ENCODE measurements at regions not wholly inside any gene's neighbourhood (a gene's known extent, or its start where the extent isn't known, plus 50 kb on each side); places are given as distances from the start of the nearest gene placed in this dataset.

DNA sequence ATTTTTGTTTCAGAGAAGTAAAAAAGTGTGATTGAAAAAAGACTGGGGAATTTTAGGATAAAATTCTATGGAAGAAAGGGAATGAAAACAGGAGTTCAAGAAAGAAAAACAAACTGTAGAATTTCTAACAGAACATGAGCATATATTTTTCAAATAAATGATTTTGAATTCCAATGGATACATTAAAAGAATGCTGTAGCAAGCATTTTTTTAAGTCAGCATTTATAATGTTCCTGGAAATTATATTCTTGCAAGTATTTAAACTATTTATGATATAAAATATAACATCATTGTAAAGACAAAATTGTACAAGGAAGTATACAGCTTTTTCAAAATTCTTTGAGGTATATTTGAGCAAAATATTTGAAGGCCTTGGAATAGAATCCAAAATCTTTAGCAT is 450.7 kb downstream of the AEBP2 start:
- TF ChIP-seq FOXM1 (IDR thresholded peaks at IDR 0.05; ENCODE audit: low read depth) = no peak
- no peak for TF ChIP-seq FOXM1 (CRISPR knock-in tag; IDR thresholded peaks at IDR 0.05; ENCODE audit: low read depth)
- TF ChIP-seq RAD21 (CRISPR knock-in tag; conservative IDR thresholded peaks at IDR 0.05 in 1 of 2, IDR thresholded peaks at IDR 0.05 in 1 of 2) = no peak
- TF ChIP-seq, protein P1, sequence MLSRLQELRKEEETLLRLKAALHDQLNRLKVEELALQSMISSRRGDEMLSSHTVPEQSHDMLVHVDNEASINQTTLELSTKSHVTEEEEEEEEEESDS (CRISPR knock-in tag; IDR thresholded peaks at IDR 0.05) = no peak
- no peak for TF ChIP-seq NCOA4 (IDR thresholded peaks at IDR 0.05; ENCODE audit: partially characterized antibody)
- TF ChIP-seq KAT7 (CRISPR knock-in tag; IDR thresholded peaks at IDR 0.05; ENCODE audit: borderline replicate concordance) = no peak

Data from K562 (cell line).